Right renal cortex interstitium (tissue), 3 donors: ENCODE measurements at regions not wholly inside any gene's neighbourhood (a gene's known extent, or its start where the extent isn't known, plus 50 kb on each side); places are given as distances from the start of the nearest gene placed in this dataset.
A peak's percentile ranks its signal among the peaks of the same experiment; 100 is the strongest.
"Not testable (repeated sequence)": the region's sequence is repeated elsewhere in the genome, so short reads cannot be mapped to it uniquely, and the experiment has no call there.

Experiments used
- DNase-seq, 3 donors: peaks; one replicate each; pipeline ENCODE4 v3.0.0-alpha.2; 2013; ENCODE audit warnings: low read depth in 3 of 3, low spot score in 2 of 3

DNA sequence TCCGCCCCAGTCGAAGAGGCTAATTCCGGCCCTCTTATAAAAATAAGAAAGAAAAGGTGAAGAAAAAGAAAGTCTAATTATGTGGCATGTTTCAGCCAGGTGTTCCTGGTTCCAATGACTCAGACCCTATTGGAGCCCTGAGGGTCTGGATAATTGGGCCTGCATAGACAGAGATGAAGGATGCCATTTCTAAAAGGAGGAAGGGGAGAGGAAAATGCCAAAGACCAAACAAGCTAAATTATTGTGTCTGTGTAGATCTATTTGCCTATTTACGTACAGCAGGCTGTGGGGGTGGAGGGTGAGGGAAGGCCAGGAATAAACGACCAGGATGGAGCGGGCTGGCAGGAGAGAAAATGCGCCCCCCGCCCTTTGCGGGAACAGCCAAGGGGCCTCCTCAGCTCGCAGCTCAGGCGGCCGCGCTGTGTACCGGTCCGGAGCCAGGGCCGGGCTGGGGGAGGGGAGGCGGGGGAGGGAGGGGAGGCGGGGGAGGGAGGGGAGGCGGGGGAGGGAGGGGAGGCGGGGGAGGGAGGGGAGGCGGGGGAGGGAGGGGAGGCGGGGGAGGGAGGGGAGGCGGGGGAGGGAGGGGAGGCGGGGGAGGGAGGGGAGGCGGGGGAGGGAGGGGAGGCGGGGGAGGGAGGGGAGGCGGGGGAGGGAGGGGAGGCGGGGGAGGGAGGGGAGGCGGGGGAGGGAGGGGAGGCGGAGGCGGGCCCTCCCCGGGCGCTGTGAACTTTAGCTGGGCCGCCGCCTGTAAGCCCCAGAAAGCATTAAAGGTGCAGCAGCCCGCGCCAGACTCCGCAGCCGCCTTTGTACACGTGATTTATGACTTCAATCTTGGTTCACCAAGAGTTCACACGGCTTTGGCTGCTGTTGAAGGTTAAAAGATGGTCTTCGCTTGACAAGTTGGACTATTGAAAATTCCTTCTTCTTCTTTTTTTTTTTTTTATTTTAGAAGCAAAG, 113.0 kb upstream of the FOXD4L5 start:
- not testable (repeated sequence) for DNase-seq

DNA sequence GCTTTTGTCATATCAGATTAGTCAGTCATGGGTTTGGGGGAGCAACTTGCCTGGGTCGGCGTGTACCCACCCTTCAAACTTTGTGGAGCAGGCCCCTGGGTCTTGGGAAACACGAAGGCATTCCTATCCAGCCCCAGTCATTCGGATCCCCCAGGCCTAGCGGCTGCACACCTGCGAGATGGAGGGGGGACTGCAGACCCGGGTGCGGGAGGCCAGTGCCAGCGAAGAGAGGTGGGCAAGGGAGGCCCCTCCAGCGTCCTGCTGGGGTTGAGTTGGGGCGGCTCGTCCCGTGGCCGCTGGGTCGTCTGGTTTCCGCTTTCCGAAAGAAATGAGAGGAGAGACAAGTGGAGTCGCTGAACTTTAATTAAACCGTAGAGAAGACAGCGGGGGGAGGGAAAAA, 112.2 kb upstream of the FOXD4L5 start:
- not testable (repeated sequence) for DNase-seq

DNA sequence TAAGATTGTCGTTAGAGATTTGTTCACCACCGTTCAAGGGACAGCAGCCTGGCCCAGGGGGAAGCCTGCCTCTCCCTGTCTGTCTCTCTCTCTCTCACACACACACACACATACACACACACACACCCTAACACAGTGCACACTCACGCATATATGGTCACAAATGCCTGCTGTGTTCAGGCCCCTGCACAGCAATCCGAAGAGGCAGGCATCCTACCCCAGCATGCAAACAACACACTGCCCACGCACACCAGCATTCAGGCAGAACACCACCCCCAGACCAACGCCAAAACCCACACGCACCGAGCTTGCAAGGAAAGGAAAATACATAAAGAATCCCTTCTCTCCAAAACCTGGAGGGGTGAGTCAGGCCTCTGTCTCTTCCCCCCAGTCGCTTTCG, 111.6 kb upstream of the FOXD4L5 start:
- DNase-seq: not testable (repeated sequence)

DNA sequence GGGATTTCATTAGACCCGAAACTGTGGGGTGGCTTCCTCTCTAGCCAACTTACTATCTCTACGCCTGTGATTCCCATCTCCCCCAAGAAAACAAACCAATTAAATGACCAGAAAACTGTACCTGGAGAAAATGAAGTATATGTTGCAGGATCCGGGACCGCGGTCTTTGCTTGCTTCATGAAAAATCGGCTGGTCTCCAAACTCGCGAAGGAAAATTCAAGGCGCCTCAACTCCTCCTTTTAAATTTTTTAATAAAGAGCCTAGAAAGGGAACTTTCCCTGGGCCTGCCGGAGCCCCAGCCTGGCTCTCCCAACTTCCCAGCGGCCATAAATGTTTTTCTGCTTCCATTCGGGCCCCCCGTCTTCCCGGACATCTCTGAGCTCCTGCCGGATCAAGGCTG, 110.8 kb upstream of the FOXD4L5 start:
- not testable (repeated sequence) for DNase-seq

DNA sequence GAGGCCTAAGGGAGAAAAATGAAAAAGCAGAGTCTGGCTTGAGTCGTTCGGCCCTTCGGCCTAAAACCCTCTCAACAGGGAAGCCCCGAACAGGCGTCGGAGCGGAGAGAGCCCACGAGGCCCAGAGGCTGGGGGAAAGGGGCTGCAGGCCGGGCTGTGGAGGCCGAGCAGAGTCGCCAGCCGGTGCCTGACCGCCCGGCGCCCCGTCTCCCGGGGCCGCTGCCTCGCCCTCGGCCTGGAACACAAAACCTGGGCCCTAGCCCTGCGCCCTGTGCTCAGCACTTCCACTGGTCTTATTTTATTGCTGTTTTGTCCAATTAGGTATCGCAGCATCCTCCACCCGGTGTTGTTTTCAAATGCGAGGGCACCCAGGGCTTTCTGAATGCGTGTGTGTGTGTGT, 110.1 kb upstream of the FOXD4L5 start:
- DNase-seq: not testable (repeated sequence)

DNA sequence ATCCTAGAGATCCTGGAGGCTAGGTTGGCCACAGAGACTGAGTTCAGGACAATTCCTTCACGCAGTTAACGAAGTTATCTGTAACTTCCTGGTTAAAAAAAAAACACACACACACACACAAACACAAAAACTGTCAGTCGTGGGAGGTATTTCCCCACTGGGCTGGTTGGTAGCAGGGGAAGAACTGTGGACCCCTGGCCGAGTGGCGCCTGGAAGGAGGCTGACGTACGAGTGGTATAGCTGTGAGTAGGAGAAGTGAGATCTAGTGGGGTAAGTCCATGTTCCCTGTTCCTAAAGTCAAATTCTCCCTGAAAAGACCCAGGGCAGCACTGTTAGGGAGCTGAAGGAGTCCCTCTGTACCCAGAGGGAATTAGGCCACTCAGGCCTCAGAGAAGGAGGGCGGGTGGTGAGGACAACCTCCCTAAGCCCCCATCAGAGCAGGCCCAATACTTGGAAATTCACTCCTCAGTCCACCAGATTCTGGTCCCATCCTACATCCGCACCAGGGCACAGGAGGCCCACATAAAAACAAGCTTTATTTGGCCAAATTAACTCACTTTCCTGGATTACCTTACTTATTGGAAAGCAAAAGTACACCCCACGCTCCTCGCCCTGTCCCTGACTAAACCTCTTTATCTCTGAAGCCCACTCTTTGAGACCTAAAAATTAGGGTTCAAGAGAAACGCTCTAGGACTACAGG, 108.3 kb upstream of the FOXD4L5 start:
- DNase-seq: not testable (repeated sequence)

DNA sequence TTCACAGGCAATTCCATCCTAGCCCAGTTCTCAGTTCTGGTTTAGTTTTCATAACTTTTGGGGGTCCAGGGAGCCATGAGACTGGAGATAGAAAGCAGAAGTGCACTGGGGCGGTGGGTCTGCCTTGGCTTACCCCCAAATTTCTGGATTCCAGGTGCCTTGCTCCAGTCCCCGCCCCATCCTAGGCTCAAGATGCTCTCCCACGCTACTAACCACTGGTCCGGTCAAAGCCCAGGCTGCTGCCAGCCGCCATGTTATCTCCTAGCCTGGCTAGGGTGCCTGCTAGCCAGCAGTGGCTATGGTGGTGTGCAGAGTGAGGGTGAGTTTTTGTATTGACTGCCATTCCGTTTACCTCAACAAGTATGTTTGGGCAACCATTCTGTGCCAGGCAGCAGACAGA, 107.6 kb upstream of the FOXD4L5 start:
- not testable (repeated sequence) for DNase-seq

DNA sequence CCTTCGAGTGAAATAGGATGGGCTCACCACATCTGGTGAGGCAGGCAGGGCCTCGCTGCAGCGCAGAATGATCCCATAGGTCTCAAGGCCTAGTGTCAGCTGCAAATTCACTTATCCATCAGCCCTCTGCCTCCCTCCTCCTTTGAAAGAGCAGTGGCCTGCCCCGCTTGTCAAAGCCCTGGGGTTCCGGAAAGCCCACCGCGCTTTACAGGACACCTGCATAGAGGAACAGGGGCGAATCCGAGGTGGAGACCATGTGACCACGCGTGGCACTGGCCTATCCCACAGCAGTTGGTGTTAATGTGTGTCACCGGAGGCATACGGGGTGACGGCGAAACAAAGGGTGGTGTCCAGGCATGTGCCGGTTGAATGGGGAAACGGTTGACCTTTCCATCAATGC, 104.7 kb upstream of the FOXD4L5 start:
- DNase-seq: not testable (repeated sequence)

DNA sequence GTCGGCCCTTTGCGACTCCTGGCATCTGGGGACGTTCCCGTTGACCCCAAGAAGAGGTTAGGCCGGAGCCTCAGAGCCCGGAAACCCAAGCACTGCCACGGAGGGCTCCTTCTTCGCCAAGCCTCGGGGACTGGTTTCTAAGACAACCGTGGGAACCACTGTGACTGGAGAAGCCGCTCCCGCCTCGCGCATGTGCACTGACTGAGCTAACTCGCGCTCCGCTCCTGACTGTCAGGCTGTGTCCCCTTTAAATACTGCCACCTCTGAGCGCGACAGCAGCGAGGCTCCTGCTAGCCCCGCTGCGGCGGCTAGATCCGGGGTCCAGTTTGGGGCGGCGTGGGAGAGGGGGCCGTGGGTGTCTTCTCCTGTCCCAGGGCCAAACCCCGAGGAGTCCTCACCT, 104.2 kb upstream of the FOXD4L5 start:
- DNase-seq: not testable (repeated sequence)

DNA sequence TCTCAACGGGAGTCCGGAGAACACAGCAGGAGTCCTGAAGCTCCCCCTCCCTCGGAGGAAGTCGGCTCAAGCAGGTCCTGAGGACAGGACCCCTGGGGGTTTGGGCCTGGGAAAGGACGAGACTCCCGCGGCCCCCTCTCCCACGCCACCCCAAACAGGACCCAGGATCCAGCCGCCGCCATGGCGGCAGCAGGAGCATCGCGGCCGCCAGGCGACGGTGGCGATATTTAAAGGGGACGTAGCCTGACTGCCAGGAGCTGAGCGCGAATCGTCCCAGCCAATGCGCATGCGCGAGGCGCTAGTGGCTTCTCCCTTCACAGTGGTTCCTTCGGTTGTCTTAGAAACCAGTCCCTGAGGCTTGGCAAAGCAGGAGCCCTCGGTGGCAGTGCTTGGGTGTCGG, 101.7 kb upstream of the FOXD4L5 start:
- peak; percentile 59 to 76 (median 75) for DNase-seq

DNA sequence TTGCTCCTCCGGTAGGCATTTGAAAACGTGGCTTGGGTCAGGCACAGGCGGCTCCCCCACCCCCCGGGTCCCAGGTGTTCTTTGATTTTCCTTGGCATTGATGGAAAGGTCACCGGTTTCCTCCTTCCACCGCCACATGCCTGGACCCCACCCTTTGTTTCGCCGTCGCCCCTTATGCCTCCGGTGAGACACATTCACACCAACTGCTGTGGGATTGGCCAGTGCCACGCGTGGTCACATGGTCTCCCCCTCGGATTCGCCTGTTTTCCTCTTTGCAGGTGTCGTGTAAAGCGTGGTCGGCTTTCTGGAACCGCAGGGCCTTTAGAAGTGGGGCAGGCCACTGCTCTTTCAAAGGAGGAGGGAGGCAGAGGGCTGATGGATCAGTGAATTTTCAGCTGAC, 101.2 kb upstream of the FOXD4L5 start:
- DNase-seq: not testable (repeated sequence)

DNA sequence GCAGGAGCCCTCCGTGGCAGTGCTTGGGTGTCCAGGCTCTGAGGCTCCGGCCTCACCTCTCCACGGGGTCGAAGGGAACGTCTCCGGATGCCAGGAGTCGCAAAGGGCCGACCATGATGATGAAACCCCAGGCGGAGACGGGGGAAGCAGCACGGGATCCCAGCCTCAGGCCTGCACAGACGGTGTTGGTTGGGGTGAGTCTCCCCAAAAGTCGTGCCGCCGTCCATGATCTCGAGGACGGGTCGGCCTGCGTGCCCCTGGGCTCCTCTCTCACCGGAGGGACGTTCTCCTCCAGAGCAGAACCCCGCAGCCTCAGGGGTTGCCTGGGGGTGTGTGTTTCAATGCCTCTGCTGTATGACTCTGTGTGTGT, 100.6 kb upstream of the FOXD4L5 start:
- not testable (repeated sequence) for DNase-seq

DNA sequence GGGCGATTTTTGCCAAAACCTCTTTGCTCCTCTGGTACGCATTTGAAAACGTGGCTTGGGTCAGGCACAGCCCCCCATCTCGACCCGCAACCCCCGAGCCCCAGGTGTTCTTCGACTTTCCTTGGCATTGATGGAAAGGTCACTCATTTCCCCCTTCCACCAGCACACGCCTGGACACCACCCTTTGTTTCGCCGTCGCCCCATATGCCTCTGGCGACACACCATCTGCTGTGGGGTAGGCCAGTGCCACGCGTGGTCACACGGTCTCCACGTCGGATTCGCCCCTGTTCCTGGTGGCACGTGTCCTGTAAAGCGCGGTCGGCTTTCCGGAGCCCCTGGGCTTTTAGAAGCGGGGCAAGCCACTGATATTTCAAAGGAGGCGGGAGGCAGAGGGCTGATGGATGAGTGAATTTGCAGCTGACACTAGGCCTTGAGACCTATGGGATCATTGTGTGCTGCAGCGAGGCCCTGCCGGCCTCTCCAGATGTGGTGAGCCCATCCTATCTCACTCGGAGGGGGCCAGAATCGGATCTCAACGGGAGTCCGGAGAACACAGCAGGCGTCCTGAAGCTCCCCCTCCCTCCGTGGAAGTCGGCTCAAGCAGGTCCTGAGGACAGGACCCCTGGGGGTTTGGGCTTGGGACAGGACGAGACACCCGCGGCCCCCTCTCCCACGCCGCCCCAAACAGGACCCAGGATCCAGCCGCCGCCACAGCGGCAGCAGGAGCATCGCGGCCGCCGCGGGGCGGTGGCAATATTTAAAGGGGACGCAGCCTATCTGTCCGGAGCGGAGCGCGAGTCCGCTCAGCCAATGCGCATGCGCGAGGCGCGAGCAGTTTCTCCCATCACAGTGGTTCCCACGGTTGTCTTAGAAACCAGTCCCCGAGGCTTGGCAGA, 100.0 kb upstream of the FOXD4L5 start:
- not testable (repeated sequence) for DNase-seq

DNA sequence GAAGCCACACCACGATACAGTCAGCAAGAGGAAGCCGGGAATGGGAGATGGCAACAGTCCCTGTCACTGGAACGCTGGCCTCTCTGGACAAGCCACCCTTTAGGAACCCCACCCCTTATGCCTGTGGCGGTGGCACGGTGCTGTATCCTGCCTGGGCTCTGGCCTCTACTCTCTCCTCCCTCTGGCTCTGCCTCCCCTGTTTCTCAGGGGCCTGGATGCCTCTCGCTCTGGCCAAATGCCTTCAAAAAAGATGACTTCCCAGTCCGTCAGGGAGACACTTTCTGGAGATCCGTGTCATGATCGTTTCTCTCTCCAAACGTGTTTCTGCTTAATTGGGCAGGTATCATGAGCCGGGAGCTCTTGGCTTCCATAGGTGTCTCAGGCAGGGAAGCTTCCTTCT, 99.1 kb upstream of the FOXD4L5 start:
- not testable (repeated sequence) for DNase-seq

DNA sequence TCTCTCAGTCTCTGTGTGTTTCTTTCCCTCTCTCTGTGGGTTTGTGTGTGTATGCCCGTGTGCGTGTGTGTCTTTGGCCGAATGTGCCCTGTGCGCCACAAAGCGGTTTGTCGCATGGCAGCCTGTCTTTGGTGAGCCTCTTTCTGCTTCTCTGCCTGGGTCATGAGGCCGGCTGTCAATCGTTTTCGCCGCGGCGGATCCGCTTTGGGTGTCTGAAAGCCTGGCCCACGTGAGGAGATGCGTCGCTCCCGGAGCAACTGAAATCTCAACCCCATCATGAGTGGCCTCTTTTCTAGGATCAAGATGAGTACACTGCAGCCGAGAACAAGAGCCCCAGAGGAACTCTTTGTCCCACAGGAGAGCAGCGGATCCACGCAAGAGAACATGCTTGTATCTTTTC, 98.6 kb upstream of the FOXD4L5 start:
- DNase-seq: not testable (repeated sequence)

DNA sequence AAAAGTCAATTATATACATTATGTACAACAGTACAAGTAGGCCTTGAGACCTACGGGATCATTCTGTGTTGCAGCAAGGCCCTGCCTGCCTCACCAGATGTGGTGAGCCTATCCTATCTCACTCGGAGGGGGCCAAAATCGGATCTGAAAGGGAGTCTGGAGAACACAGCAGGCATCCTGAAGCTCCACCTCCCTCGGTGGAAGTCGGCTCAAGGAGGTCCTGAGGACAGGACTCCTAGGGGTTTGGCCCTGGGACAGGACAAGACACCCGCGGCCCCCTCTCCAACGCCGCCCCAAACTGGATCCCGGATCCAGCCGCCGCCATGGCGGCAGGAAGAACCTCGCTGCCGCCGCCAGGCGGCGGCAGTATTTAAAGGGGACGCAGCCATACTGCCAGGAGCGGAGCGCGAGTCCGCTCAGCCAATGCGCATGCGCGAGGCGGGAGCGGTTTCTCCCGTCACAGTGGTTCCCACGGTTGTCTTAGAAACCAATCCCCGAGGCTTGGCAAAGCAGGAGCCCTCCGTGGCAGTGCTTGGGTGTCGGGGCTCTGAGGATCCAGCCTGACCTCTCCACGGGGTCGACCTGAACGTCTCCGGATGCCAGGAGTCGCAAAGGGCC, 97.8 kb upstream of the FOXD4L5 start:
- DNase-seq: not testable (repeated sequence)
